Astrocyte (in vitro differentiated cells and primary cell): ENCODE measurements at regions not wholly inside any gene's neighbourhood (a gene's known extent, or its start where the extent isn't known, plus 50 kb on each side); places are given as distances from the start of the nearest gene placed in this dataset.

Source experiments
- DNase-seq: peaks from one replicate; pipeline ENCODE4 v3.0.0-alpha.2; 2010; ENCODE audit warnings: low read depth
- FAIRE-seq: peaks from 2 replicates; lab custom pipeline; 2011; peaks lifted over from hg19 to GRCh38; lab: Jason Lieb, UNC
- H2AFZ ChIP-seq: 2 replicates; pipeline ENCODE4 v1.6.0; 2012; ENCODE audit warnings: low read depth, low read length, inconsistent platforms
- H3K27ac ChIP-seq: 2 replicates; pipeline ENCODE4 v1.5.1; 2011; ENCODE audit warnings: low read depth, low read length, inconsistent platforms
- H3K27me3 ChIP-seq: 2 replicates; pipeline ENCODE4 v1.6.0; 2011; ENCODE audit warnings: low read length, inconsistent platforms; ENCODE audit not compliant: insufficient read depth
- H3K36me3 ChIP-seq: 2 replicates; pipeline ENCODE4 v1.5.1; 2011; ENCODE audit warnings: low read length, inconsistent platforms; ENCODE audit not compliant: insufficient read depth
- H3K4me1 ChIP-seq: 2 replicates; pipeline ENCODE4 v1.5.1; 2011; ENCODE audit warnings: low read length, inconsistent platforms; ENCODE audit not compliant: insufficient read depth
- H3K4me2 ChIP-seq: 2 replicates; pipeline ENCODE4 v1.6.0; 2012; ENCODE audit warnings: low read length, inconsistent platforms
- H3K4me3 ChIP-seq: 2 replicates; pipeline ENCODE4 v1.5.1; 2011; ENCODE audit warnings: low read depth, mild to moderate bottlenecking, low read length, inconsistent platforms; ENCODE audit not compliant: insufficient read depth
- H3K79me2 ChIP-seq: 2 replicates; pipeline ENCODE4 v1.6.0; 2012; ENCODE audit warnings: mild to moderate bottlenecking, low read length, inconsistent platforms; ENCODE audit not compliant: insufficient read depth
- H3K9ac ChIP-seq: 2 replicates; pipeline ENCODE4 v1.6.0; 2012; ENCODE audit warnings: mild to moderate bottlenecking, low read length, inconsistent platforms
- H3K9me3 ChIP-seq: 2 replicates; pipeline ENCODE4 v1.5.1; 2012; ENCODE audit warnings: low read depth, mild to moderate bottlenecking, low read length, inconsistent platforms; ENCODE audit not compliant: insufficient read depth
- H4K20me1 ChIP-seq: 2 replicates; pipeline ENCODE4 v1.6.0; 2012; ENCODE audit warnings: low read length, inconsistent platforms; ENCODE audit not compliant: insufficient read depth
- H3K27ac Mint-ChIP-seq: one replicate; pipeline ENCODE4 v1.8.0; 2021; ENCODE audit warnings: mild to moderate bottlenecking, mixed read lengths; ENCODE audit not compliant: unreplicated experiment
- H3K27me3 Mint-ChIP-seq: one replicate; pipeline ENCODE4 v1.8.0; 2021; ENCODE audit warnings: low read depth, mixed read lengths; ENCODE audit not compliant: unreplicated experiment
- H3K36me3 Mint-ChIP-seq: one replicate; pipeline ENCODE4 v1.8.0; 2021; ENCODE audit warnings: low read depth, mixed read lengths; ENCODE audit not compliant: unreplicated experiment
- H3K4me1 Mint-ChIP-seq: one replicate; pipeline ENCODE4 v1.8.0; 2021; ENCODE audit warnings: low read depth, mixed read lengths; ENCODE audit not compliant: unreplicated experiment
- H3K4me3 Mint-ChIP-seq: one replicate; pipeline ENCODE4 v1.8.0; 2021; ENCODE audit warnings: mild to moderate bottlenecking, moderate library complexity, mixed read lengths; ENCODE audit not compliant: unreplicated experiment
- H3K9me3 Mint-ChIP-seq: one replicate; pipeline ENCODE4 v1.8.0; 2021; ENCODE audit warnings: mild to moderate bottlenecking, mixed read lengths; ENCODE audit not compliant: unreplicated experiment
- EZH2 ChIP-seq: IDR thresholded peaks from 2 replicates; pipeline ENCODE4 v1.6.1; 2012; ENCODE audit warnings: mild to moderate bottlenecking, low read length, inconsistent platforms; ENCODE audit not compliant: insufficient read depth
- TF ChIP-seq, protein P1 (sequence below): IDR thresholded peaks from 2 replicates; pipeline ENCODE4 v1.5.1; 2011; ENCODE audit warnings: low read depth, mild to moderate bottlenecking, inconsistent platforms, low read length, moderate library complexity; ENCODE audit not compliant: insufficient read depth

- H3K79me2 ChIP-seq: no peaks in the 10 kb centered on the region
- H2AFZ ChIP-seq: no peak overlapping the region
- H3K27ac ChIP-seq: no peak overlapping the region
- peaks cover 8% of the 10 kb centered on the region for H3K9me3 ChIP-seq
- H3K27me3 Mint-ChIP-seq: peaks cover 35% of the 10 kb centered on the region
- FAIRE-seq (no peak), DNase-seq (peak; percentile 26)
- peaks cover 32% of the 10 kb centered on the region for H3K9me3 Mint-ChIP-seq
- H3K4me3 ChIP-seq: no peak overlapping the region
- H3K4me1 Mint-ChIP-seq: peaks cover 5% of the 10 kb centered on the region
- no peak overlapping the region for H3K4me2 ChIP-seq
- no peaks in the 10 kb centered on the region for H3K36me3 ChIP-seq
- no peaks in the 10 kb centered on the region for H4K20me1 ChIP-seq
- H3K4me3 Mint-ChIP-seq: no peak overlapping the region
- no peak for TF ChIP-seq EZH2
- TF ChIP-seq, protein P1, sequence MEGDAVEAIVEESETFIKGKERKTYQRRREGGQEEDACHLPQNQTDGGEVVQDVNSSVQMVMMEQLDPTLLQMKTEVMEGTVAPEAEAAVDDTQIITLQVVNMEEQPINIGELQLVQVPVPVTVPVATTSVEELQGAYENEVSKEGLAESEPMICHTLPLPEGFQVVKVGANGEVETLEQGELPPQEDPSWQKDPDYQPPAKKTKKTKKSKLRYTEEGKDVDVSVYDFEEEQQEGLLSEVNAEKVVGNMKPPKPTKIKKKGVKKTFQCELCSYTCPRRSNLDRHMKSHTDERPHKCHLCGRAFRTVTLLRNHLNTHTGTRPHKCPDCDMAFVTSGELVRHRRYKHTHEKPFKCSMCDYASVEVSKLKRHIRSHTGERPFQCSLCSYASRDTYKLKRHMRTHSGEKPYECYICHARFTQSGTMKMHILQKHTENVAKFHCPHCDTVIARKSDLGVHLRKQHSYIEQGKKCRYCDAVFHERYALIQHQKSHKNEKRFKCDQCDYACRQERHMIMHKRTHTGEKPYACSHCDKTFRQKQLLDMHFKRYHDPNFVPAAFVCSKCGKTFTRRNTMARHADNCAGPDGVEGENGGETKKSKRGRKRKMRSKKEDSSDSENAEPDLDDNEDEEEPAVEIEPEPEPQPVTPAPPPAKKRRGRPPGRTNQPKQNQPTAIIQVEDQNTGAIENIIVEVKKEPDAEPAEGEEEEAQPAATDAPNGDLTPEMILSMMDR: no peak
- H3K9ac ChIP-seq: no peak overlapping the region
- H3K36me3 Mint-ChIP-seq: peaks cover 2% of the 10 kb centered on the region
- H3K4me1 ChIP-seq: no peaks in the 10 kb centered on the region
- H3K27ac Mint-ChIP-seq: no peak overlapping the region
- no peaks in the 10 kb centered on the region for H3K27me3 ChIP-seq
Measured at GRCh38 chr15:69704229-69704628, 251.6 kb downstream of the RPLP1 start.

- H3K4me2 ChIP-seq: no peak overlapping the region
- H3K4me3 Mint-ChIP-seq: no peak overlapping the region
Measured at GRCh38 chr15:69704700-69705099, 252.1 kb downstream of the RPLP1 start.

More at GRCh38 chr15:69704700-69705099, 252.1 kb downstream of the RPLP1 start:
- Histone ChIP-seq H3K9ac (no peak overlapping the region), H2AFZ (no peak overlapping the region), H3K79me2 (no peaks in the 10 kb centered on the region), H3K27me3 (no peaks in the 10 kb centered on the region), H3K4me3 (no peak overlapping the region), H3K9me3 (peaks cover 12% of the 10 kb centered on the region), H3K4me1 (no peaks in the 10 kb centered on the region), H3K27ac (no peak overlapping the region), H3K36me3 (no peaks in the 10 kb centered on the region), H4K20me1 (no peaks in the 10 kb centered on the region)
- H3K9me3 Mint-ChIP-seq: peaks cover 35% of the 10 kb centered on the region
- no peak for TF ChIP-seq EZH2
- TF ChIP-seq, protein P1: no peak
- H3K27ac Mint-ChIP-seq: no peak overlapping the region
- H3K27me3 Mint-ChIP-seq: peaks cover 35% of the 10 kb centered on the region
- no peak for FAIRE-seq
- H3K4me1 Mint-ChIP-seq: peaks cover 5% of the 10 kb centered on the region
- H3K36me3 Mint-ChIP-seq: peaks cover 5% of the 10 kb centered on the region
- DNase-seq: no peak
